HCT116 (cell line): ENCODE measurements at regions not wholly inside any gene's neighbourhood (a gene's known extent, or its start where the extent isn't known, plus 50 kb on each side); places are given as distances from the start of the nearest gene placed in this dataset.

Experiments
- ATAC-seq: fragments of 200-7000 bp; cut with Tn5 transposase; 2 replicates; pipeline ENCODE4 v1.9.1; 2020; ENCODE audit warnings: mild to moderate bottlenecking, moderate library complexity
- BruUV-seq: library from RNA; stranded (reverse); fragments of 400-500 nt; replicated peaks from 2 replicates; lab custom pipeline; 2021; lab: Mats Ljungman, UMichigan
- CTCF ChIA-PET: fragments of 300-600 bp; sonication (Branson Sonifier 250); formaldehyde crosslinking; loops from one replicate; lab custom pipeline; 2021; ENCODE audit warnings: antibody characterized with exemption; lab: Charles Lee
- POLR2A ChIA-PET: fragments of 300-600, 350-600 bp; sonication (Branson Sonifier 250); formaldehyde crosslinking; loops from one replicate; lab custom pipeline; 2021; ENCODE audit warnings: antibody characterized with exemption; lab: Charles Lee
- RAD21 ChIA-PET, 2 experiments: fragments of 300-600 bp; sonication (Branson Sonifier 250); formaldehyde crosslinking; loops; one replicate each; lab custom pipeline; 2023; ENCODE audit warnings: low total read pairs in 2 of 2; ENCODE audit not compliant: uncharacterized antibody in 2 of 2, unreplicated experiment in 2 of 2, low non-redundant PET in 1 of 2; lab: Charles Lee
- DNase-seq: peaks from one replicate; pipeline ENCODE4 v3.0.0-alpha.2; 2010; ENCODE audit warnings: low read depth, low spot score
- H2AFZ ChIP-seq: fragments of 200-600 bp; shearing (Covaris generic), sonication (generic); 2 replicates; pipeline ENCODE4 v1.6.1; 2017; ENCODE audit warnings: low read depth, mixed run types, mixed read lengths, antibody characterized with exemption, low read length; ENCODE audit not compliant: poor library complexity, severe bottlenecking
- H3K27ac ChIP-seq: 2 replicates; pipeline ENCODE4 v1.5.1; 2012; ENCODE audit warnings: low read depth, low read length
- H3K27me3 ChIP-seq: fragments of 200-600 bp; sonication (generic); 2 replicates; pipeline ENCODE4 v1.6.1; 2016; ENCODE audit warnings: mixed run types, low read length, mixed read lengths; ENCODE audit not compliant: insufficient read depth
- H3K36me3 ChIP-seq, 2 experiments: fragments of 200-500 bp in 1 of 2; fragments of 200-600 bp in 1 of 2; sonication (Bioruptor generic) in 1 of 2; sonication (generic) in 1 of 2; 2 replicates each; pipeline versions ENCODE4 v1.5.1 to v1.6.1; 2014 to 2016; ENCODE audit warnings: low read length in 2 of 2, inconsistent platforms in 1 of 2, mixed read lengths in 1 of 2, mixed run types in 1 of 2; ENCODE audit not compliant: insufficient read depth in 2 of 2, control insufficient read depth in 1 of 2
- H3K4me1 ChIP-seq, 2 experiments: fragments of 200-600 bp in 1 of 2; sonication (generic) in 1 of 2; 2 replicates each; pipeline versions ENCODE4 v1.5.1 to v1.6.1; 2012 to 2017; ENCODE audit warnings: low read length in 2 of 2, inconsistent platforms in 1 of 2, mild to moderate bottlenecking in 1 of 2, mixed read lengths in 1 of 2, mixed run types in 1 of 2, moderate library complexity in 1 of 2; ENCODE audit not compliant: insufficient read depth in 2 of 2, control insufficient read depth in 1 of 2
- H3K4me2 ChIP-seq: fragments of 200-600 bp; sonication (generic); 2 replicates; pipeline ENCODE4 v1.6.1; 2017; ENCODE audit warnings: mixed run types, low read length, mixed read lengths
- H3K4me3 ChIP-seq, 2 experiments: fragments of 200-600 bp in 1 of 2; sonication (generic) in 1 of 2; replicated peaks in 1 of 2; 2 replicates each; pipeline ENCODE4 v1.5.1; 2011 to 2016; ENCODE audit warnings: low read length in 2 of 2, control low read depth in 1 of 2, low read depth in 1 of 2, mild to moderate bottlenecking in 1 of 2, mixed read lengths in 1 of 2, mixed run types in 1 of 2
- H3K79me2 ChIP-seq: fragments of 200-600 bp; sonication (generic); 2 replicates; pipeline ENCODE4 v1.6.1; 2017; ENCODE audit warnings: mild to moderate bottlenecking, mixed run types, low read length, moderate library complexity, mixed read lengths; ENCODE audit not compliant: insufficient read depth
- H3K9ac ChIP-seq: fragments of 200-600 bp; sonication (generic); 2 replicates; pipeline ENCODE4 v1.6.1; 2016; ENCODE audit warnings: low read length, mixed read lengths
- H3K9me2 ChIP-seq: fragments of 200-600 bp; sonication (generic), shearing (Covaris generic); 2 replicates; pipeline ENCODE4 v1.6.1; 2017; ENCODE audit warnings: mixed run types, mild to moderate bottlenecking, moderate library complexity; ENCODE audit not compliant: insufficient read depth
- H3K9me3 ChIP-seq, 2 experiments: fragments of 200-500 bp in 1 of 2; fragments of 200-600 bp in 1 of 2; sonication (Bioruptor generic) in 1 of 2; sonication (generic) in 1 of 2; 2 replicates each; pipeline ENCODE4 v1.6.1; 2014 to 2017; ENCODE audit warnings: low read length in 2 of 2, mixed read lengths in 2 of 2, inconsistent platforms in 1 of 2, low read depth in 1 of 2, mild to moderate bottlenecking in 1 of 2, mixed run types in 1 of 2, moderate library complexity in 1 of 2; ENCODE audit not compliant: control insufficient read depth in 1 of 2, insufficient read depth in 1 of 2
- H4K20me1 ChIP-seq: fragments of 200-600 bp; sonication (generic), shearing (Covaris generic); 2 replicates; pipeline ENCODE4 v1.6.1; 2017; ENCODE audit warnings: mixed run types, mild to moderate bottlenecking, moderate library complexity; ENCODE audit not compliant: insufficient read depth
- ATF3 ChIP-seq: IDR thresholded peaks from 2 replicates; pipeline ENCODE4 v1.6.1; 2012
- CEBPB ChIP-seq: IDR thresholded peaks from 2 replicates; pipeline ENCODE4 v1.6.1; 2012; ENCODE audit warnings: low read depth
- EGR1 ChIP-seq: IDR thresholded peaks from 2 replicates; pipeline ENCODE4 v1.6.1; 2012; ENCODE audit warnings: low read depth
- ELF1 ChIP-seq: IDR thresholded peaks from 2 replicates; pipeline ENCODE4 v1.6.1; 2012; ENCODE audit warnings: low read depth, borderline replicate concordance
- EZH2phosphoT487 ChIP-seq: fragments of 200-600 bp; IDR thresholded peaks from 2 replicates; pipeline ENCODE4 v1.6.1; 2018; ENCODE audit warnings: antibody characterized with exemption, borderline replicate concordance
- JUND ChIP-seq: IDR thresholded peaks from 2 replicates; pipeline ENCODE4 v1.6.1; 2012
- POLR2A ChIP-seq: IDR thresholded peaks from 2 replicates; pipeline ENCODE4 v1.7.0; 2011; ENCODE audit warnings: borderline replicate concordance; ENCODE audit not compliant: insufficient read depth, insufficient read length; ENCODE audit errors: extremely low read depth
- RAD21 ChIP-seq: IDR thresholded peaks from 2 replicates; pipeline ENCODE4 v1.6.1; 2012; ENCODE audit warnings: low read depth, mild to moderate bottlenecking
- SP1 ChIP-seq: IDR thresholded peaks from 2 replicates; pipeline ENCODE4 v1.6.1; 2012; ENCODE audit warnings: low read depth
- SRF ChIP-seq: IDR thresholded peaks from 2 replicates; pipeline ENCODE4 v1.6.1; 2012; ENCODE audit warnings: low read depth
- TCF7L2 ChIP-seq: IDR thresholded peaks from 2 replicates; pipeline ENCODE4 v1.7.0; 2011; ENCODE audit warnings: borderline replicate concordance, inconsistent platforms; ENCODE audit not compliant: insufficient read depth, insufficient read length; ENCODE audit errors: extremely low read depth
- YY1 ChIP-seq: IDR thresholded peaks from 2 replicates; pipeline ENCODE4 v1.6.1; 2011; ENCODE audit warnings: low read length, low read depth, moderate library complexity, mild to moderate bottlenecking; ENCODE audit not compliant: insufficient replicate concordance; ENCODE audit errors: extremely low read depth
- ZFX ChIP-seq: fragments of 450-650 bp; IDR thresholded peaks from 2 replicates; pipeline ENCODE4 v1.6.1; 2017
- ZNF274 ChIP-seq: fragments of 200-500 bp; sonication (Bioruptor generic); IDR thresholded peaks from 2 replicates; pipeline ENCODE4 v1.6.1; 2014; ENCODE audit warnings: mild to moderate bottlenecking, low read depth, low read length, inconsistent platforms
- intact Hi-C: fragments of 100-400 bp; cut with micrococcal nuclease; formaldehyde crosslinking; loops from 2 replicates; pipeline ENCODE4 v1.10.0; 2022

GRCh38 chr5:85896514-85896913, 721.2 kb upstream of the COX7C start:
- no peak overlapping the region for H2AFZ ChIP-seq
- no peak for DNase-seq
- no peaks in the 10 kb centered on the region for H3K79me2 ChIP-seq
- no peak for TF ChIP-seq JUND
- no peak for TF ChIP-seq EGR1
- TF ChIP-seq SP1: no peak
- no peak for TF ChIP-seq ATF3
- TF ChIP-seq ZNF274: no peak
- no peak for TF ChIP-seq ELF1
- no peak for TF ChIP-seq EZH2phosphoT487
- TF ChIP-seq POLR2A: no peak
- no peak for TF ChIP-seq RAD21
- no peak for TF ChIP-seq TCF7L2
- no peak for TF ChIP-seq CEBPB
- no peaks in the 10 kb centered on the region for H3K9me3 ChIP-seq
- H3K4me2 ChIP-seq: no peak overlapping the region
- no peaks in the 10 kb centered on the region for H3K36me3 ChIP-seq
- no peak overlapping the region for H3K27ac ChIP-seq
- 0 out of 2 replicates have a peak, but pooled peaks cover 4% of the 10 kb centered on the region for H3K9me2 ChIP-seq
- H3K9ac ChIP-seq: no peak overlapping the region
- ChIA-PET RAD21 (no interaction called here), POLR2A (no interaction called here), CTCF (no interaction called here)
- intact Hi-C loops: no loop called here
- no TSS peak for BruUV-seq
- no peak overlapping the region for H3K4me3 ChIP-seq
- no peaks in the 10 kb centered on the region for H4K20me1 ChIP-seq
- ATAC-seq: no peak
- no peaks in the 10 kb centered on the region for H3K4me1 ChIP-seq
- no peaks in the 10 kb centered on the region for H3K27me3 ChIP-seq

- Histone ChIP-seq H2AFZ (no peak overlapping the region), H3K4me1 (no peaks in the 10 kb centered on the region), H3K9me3 (no peaks in the 10 kb centered on the region), H4K20me1 (no peaks in the 10 kb centered on the region), H3K36me3 (no peaks in the 10 kb centered on the region), H3K4me2 (no peak overlapping the region), H3K27ac (no peak overlapping the region), H3K79me2 (no peaks in the 10 kb centered on the region), H3K9ac (no peak overlapping the region), H3K9me2 (no peaks in the 10 kb centered on the region), H3K27me3 (no peaks in the 10 kb centered on the region), H3K4me3 (no peak overlapping the region)
- intact Hi-C loops: no loop called here
- no peak for DNase-seq
- POLR2A ChIA-PET: no interaction called here
- no TSS peak for BruUV-seq
- RAD21 ChIA-PET: no interaction called here
- TF ChIP-seq CEBPB (no peak), EZH2phosphoT487 (no peak), ATF3 (no peak), POLR2A (no peak), SRF (no peak), YY1 (no peak), SP1 (no peak), ZFX (no peak)
- ATAC-seq: no peak
- CTCF ChIA-PET: no interaction called here
Measured at GRCh38 chr5:85906460-85906859, 711.3 kb upstream of the COX7C start.
